OCI-M1 (cell line): ENCODE measurements at regions not wholly inside any gene's neighbourhood (a gene's known extent, or its start where the extent isn't known, plus 50 kb on each side); places are given as distances from the start of the nearest gene placed in this dataset.
"Not testable (repeated sequence)": the region's sequence is repeated elsewhere in the genome, so short reads cannot be mapped to it uniquely, and the experiment has no call there.

Experiments
- DNase-seq: peaks from one replicate; lab custom pipeline; 2025; lab: John Stamatoyannopoulos, UW

GRCh38 chr13:33550885-33551284 is 265.3 kb upstream of the STARD13 start:
- peak; percentile 49 for DNase-seq

DNA sequence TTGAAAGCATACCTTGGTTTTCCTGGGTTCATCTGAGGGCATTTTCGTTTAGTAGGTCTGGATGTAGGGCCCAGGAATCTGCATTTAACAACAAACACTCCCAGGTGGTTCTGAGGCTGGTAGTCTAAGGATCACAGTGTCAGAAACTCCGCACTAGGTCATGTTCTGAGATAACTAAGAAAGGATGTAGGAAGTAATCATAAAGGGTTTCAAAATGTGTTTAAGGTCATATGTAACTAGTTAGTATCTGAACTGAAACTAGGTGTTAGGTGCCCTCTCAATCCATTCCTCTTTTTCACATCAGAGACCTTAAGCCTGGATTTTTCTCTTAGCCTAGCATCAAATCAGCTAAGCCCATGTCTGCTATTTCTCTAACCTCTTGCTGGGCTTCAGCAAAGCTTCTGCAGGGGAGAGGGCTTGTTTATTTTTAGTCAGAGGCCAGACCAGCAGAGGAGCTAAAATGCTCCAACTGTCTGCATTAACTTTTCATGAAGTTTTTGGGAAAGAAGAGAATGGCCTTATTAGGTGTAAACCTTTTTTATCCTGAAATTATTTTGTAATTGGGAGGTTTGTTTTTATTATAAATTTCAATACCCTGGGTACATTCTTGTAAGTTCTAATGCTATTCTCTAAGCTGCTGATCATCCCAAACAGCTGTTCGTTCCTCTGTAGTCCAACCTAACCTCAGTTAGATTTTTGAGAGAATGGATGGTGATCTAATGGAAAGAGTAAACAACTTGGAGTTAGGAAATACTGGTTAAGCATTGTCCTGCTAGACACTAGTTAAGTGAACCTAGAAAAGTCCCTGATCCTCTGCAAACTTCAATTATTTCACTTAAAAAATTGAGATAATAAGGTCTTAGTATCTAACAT is 262.8 kb upstream of the RFC3 start:
- no peak for DNase-seq

- DNase-seq: no peak
Observed at GRCh38 chr13:33556828-33557227, 261.1 kb upstream of the RFC3 start.

GRCh38 chr13:33560726-33561125 is 257.2 kb upstream of the RFC3 start:
- no peak for DNase-seq

GRCh38 chr13:33561627-33562026 is 256.3 kb upstream of the RFC3 start:
- DNase-seq: no peak

GRCh38 chr13:33571618-33572017 is 246.3 kb upstream of the RFC3 start:
- no peak for DNase-seq

- DNase-seq: not testable (repeated sequence)
Observed at GRCh38 chr13:33572322-33572721, 245.6 kb upstream of the RFC3 start.

GRCh38 chr13:33575378-33575777 is 242.6 kb upstream of the RFC3 start:
- DNase-seq: no peak

DNA sequence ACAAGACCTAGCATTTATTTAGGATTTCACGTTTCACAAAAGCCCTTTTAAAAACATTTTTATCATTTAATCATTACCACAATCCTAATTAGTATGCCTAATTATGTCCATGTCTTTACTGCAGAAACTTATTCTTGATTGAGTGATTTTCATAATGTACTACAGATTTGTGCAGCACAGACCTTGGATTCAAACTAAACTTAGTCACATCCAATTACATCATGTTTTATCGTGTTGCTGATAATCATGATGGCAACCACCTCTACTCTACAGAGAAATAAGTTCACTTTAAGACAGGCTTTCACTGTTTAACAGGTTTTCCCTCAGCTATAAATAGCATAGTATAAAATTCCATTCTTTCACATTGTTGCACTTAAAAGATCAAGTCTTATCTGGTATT is 240.9 kb upstream of the RFC3 start:
- DNase-seq: no peak

GRCh38 chr13:33578786-33579185 is 239.2 kb upstream of the RFC3 start:
- DNase-seq: no peak

GRCh38 chr13:33582121-33582520 is 235.8 kb upstream of the RFC3 start:
- DNase-seq: no peak

DNA sequence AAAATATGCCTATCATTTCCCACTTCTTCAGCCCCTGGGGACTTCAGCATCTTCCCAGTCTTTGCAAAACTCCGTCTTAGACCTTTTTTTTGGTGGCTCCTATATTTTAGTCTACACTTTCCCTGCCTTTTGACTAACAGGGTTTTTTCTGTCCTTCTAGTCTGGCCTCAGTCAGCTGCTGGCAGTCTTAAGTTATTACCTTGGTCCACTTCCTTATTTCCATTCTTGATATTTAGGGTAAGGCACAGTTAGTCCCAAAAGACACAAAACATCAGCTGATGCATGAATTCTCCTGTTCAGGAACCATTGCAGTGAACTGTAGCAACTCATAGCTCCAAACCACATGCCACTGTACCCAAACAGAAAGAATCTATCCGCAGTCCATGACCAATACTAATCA is 234.6 kb upstream of the RFC3 start:
- no peak for DNase-seq

DNA sequence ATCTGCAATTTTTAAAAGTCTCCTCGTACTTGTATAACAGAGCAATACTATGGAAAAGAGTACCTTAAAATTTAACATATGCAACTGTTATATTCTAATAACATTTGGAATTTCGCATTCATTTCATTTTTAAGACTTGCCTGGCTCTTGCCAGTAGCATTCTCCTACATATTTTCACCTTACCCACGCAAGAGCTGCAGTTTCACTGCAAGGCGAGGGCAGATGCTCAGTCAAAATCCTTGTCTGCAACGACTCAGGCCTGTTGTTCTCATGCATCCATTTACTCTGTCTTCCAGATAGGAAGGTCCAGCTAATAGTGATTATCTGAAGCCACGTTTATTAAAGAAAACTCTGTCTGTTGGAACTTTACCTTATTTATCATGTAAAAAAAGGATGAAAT is 227.0 kb upstream of the RFC3 start:
- DNase-seq: no peak

DNA sequence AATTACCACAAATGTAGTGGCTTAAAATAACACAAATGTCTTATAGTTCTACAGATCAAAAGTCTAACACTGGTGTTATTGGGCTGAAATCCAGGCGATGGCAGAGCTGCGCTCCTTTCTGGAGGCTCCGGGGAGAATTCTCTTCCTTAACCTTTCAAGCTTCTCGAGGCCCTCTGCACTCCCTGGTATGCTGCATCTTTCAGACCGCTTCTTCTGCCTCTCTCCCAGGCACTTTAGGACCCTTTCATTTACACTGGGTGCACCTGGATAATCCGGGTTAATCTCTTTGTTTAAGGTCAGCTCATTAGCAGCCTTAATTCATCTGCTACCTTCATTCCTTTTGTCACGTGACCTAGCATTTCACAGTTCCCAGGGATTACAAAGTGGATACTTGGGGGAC is 211.3 kb upstream of the RFC3 start:
- peak; percentile 3 for DNase-seq

GRCh38 chr13:33610438-33611120 is 207.4 kb upstream of the RFC3 start:
- DNase-seq: no peak

- DNase-seq: no peak
Observed at GRCh38 chr13:33611121-33611805, 206.7 kb upstream of the RFC3 start.

DNA sequence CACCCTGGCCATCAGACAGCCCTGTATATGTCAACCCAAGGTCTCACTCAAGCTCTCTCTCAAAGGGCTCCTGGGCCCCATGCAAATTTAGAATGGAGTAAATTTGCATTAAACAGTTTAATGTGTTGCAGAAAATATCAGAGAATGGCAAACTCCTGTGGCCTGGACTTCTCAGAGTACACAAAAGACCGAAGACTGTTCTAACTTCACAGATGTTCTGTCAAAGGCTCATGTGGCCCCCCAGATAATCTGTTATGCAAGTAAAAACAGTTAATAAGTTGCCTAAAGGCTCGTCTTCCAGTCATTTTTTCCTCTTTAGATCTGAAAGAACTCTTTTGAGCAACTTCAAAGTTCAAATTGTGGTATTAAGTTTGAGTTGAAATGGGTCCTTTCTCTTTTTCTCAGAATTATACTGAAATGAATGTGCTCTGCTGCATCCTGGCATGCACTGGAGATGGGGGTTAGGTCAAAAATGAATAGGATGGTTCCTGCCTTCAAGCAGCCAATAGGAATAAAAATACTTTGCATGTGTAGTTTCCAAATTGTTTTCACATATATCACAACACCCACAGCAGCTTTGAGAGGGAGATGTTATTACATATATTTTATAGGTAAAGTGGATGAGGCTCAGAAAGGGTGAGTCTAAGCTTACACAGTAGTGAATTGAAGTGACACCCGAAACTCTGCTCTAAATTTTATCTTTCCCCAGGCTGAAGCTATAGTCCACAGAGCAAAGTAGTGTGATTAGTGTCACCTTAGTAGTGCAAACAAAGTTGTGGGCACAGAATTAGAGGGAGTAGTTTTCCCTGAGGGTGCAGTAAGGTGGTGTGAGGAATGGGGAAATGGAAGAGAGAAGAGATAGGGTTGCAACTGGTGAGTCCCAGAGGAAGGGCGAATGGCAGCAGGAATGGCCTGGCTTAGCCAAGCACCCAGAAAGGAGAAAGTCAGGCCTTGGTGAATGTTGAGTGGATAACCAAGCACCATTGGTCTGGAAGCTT is 205.0 kb upstream of the RFC3 start:
- DNase-seq: no peak

DNA sequence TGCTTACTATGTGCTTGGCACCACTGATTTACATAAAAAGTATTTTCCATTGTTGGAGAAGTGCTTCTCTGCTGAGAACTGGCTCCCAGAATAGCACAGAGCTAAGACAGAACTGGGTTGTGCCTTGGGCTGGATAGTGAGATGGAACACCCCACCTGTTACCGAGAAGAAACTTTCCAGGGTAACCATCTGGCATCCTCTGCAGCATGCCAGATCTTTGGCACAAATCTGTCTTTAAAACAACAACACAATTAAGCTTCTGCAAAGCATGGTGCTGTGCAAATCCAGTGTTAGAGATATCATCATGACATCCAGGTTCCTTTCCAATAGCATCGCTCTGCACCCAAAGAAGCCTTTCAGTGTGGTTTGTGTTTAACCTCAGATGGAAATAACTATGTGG is 202.5 kb upstream of the RFC3 start:
- no peak for DNase-seq

DNA sequence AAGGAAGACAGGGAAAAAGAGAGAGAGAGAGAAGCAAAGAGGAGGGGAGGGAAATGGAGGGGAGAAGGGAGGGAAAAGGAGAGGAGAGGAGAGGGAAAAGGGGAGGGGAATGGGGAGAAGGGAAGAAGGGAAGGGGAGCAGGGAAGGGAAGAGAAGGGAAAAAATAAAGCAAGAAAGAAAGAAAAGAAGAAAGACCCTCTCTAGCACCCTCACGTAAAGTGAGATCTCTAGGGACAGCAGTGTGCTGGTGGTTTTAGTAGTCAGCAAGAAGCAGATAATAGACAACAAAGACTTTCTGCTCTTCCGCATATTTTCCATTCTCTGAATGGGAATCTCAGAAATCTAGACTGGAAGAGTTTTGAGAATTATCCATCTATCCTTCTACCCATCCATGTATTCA is 201.8 kb upstream of the RFC3 start:
- DNase-seq: no peak

- DNase-seq: no peak
Observed at GRCh38 chr13:33617055-33617454, 200.9 kb upstream of the RFC3 start.

- DNase-seq: no peak
Observed at GRCh38 chr13:33624253-33624652, 193.7 kb upstream of the RFC3 start.

GRCh38 chr13:33624740-33625139 is 193.2 kb upstream of the RFC3 start:
- no peak for DNase-seq
